OCI-LY1 (cell line): ENCODE measurements at regions not wholly inside any gene's neighbourhood (a gene's known extent, or its start where the extent isn't known, plus 50 kb on each side); places are given as distances from the start of the nearest gene placed in this dataset.

Source experiments
- H2AFZ ChIP-seq: fragments of 200-600 bp; sonication (generic), shearing (Covaris generic); 2 replicates; pipeline ENCODE4 v1.6.0; 2014; ENCODE audit warnings: antibody characterized with exemption, mild to moderate bottlenecking, low read length
- H3F3A ChIP-seq: fragments of 200-600 bp; sonication (generic), shearing (Covaris generic); 2 replicates; pipeline ENCODE4 v1.6.0; 2014; ENCODE audit warnings: mild to moderate bottlenecking, antibody characterized with exemption, low read length, moderate library complexity; ENCODE audit not compliant: insufficient read depth
- H3K27ac ChIP-seq: fragments of 200-600 bp; sonication (generic); 2 replicates; pipeline ENCODE4 v1.5.1; 2014; ENCODE audit warnings: low read length, mixed run types, mild to moderate bottlenecking, low read depth; ENCODE audit not compliant: poor library complexity, severe bottlenecking
- H3K27me3 ChIP-seq: fragments of 200-600 bp; sonication (generic); 2 replicates; pipeline ENCODE4 v1.6.0; 2014; ENCODE audit warnings: antibody characterized with exemption, mild to moderate bottlenecking, low read length, moderate library complexity; ENCODE audit not compliant: insufficient read depth
- H3K36me3 ChIP-seq: fragments of 200-600 bp; sonication (generic); 2 replicates; pipeline ENCODE4 v1.6.1; 2014; ENCODE audit warnings: mild to moderate bottlenecking, antibody characterized with exemption, low read length, moderate library complexity, mixed read lengths; ENCODE audit not compliant: insufficient read depth
- H3K4me1 ChIP-seq: fragments of 200-600 bp; sonication (generic); 2 replicates; pipeline ENCODE4 v1.5.1; 2014; ENCODE audit warnings: mild to moderate bottlenecking, low read length, moderate library complexity; ENCODE audit not compliant: insufficient read depth, severe bottlenecking
- H3K4me2 ChIP-seq: fragments of 200-600 bp; sonication (generic), shearing (Covaris generic); 2 replicates; pipeline ENCODE4 v1.6.1; 2014; ENCODE audit warnings: low read length
- H3K4me3 ChIP-seq: fragments of 200-600 bp; sonication (generic); 2 replicates; pipeline ENCODE4 v1.5.1; 2014; ENCODE audit warnings: low read length, low read depth, mild to moderate bottlenecking, mixed read lengths; ENCODE audit not compliant: poor library complexity, severe bottlenecking
- H3K79me2 ChIP-seq: fragments of 200-600 bp; shearing (Covaris generic); 2 replicates; pipeline ENCODE4 v1.6.1; 2016; ENCODE audit warnings: mixed run types, low read length, mixed read lengths; ENCODE audit not compliant: insufficient read depth
- H3K9ac ChIP-seq: fragments of 200-600 bp; sonication (generic), shearing (Covaris generic); 2 replicates; pipeline ENCODE4 v1.6.1; 2014; ENCODE audit warnings: mild to moderate bottlenecking, low read length, mixed read lengths
- H3K9me2 ChIP-seq: fragments of 200-600 bp; sonication (generic), shearing (Covaris generic); 2 replicates; pipeline ENCODE4 v1.6.1; 2014; ENCODE audit warnings: low read depth, mild to moderate bottlenecking, low read length, mixed read lengths
- H3K9me3 ChIP-seq: fragments of 200-600 bp; shearing (Covaris generic); 2 replicates; pipeline ENCODE4 v1.6.1; 2014; ENCODE audit warnings: low read length, mixed read lengths
- H4K20me1 ChIP-seq: fragments of 200-600 bp; sonication (generic), shearing (Covaris generic); 2 replicates; pipeline ENCODE4 v1.6.0; 2016; ENCODE audit warnings: mild to moderate bottlenecking, low read length; ENCODE audit not compliant: insufficient read depth
- CTCF ChIP-seq: fragments of 200-600 bp; sonication (generic), shearing (Covaris generic); IDR thresholded peaks from 2 replicates; pipeline ENCODE4 v1.5.1; 2017; ENCODE audit warnings: mild to moderate bottlenecking, antibody characterized with exemption, low read length, moderate library complexity, mixed read lengths
- EZH2 ChIP-seq: fragments of 200-600 bp; sonication (generic), shearing (Covaris generic); IDR thresholded peaks from 2 replicates; pipeline ENCODE4 v1.8.0; 2017; ENCODE audit warnings: borderline replicate concordance, mixed run types, mild to moderate bottlenecking, antibody characterized with exemption, low read length, moderate library complexity, mixed read lengths

GRCh38 chr2:15771124-15771523 is 169.2 kb upstream of the MYCN start:
- Histone ChIP-seq H4K20me1 (no peaks in the 10 kb centered on the region), H3F3A (no peaks in the 10 kb centered on the region), H3K4me1 (no peaks in the 10 kb centered on the region), H3K9me2 (no peaks in the 10 kb centered on the region), H3K4me3 (no peak overlapping the region), H3K36me3 (no peaks in the 10 kb centered on the region), H3K79me2 (no peaks in the 10 kb centered on the region), H3K9ac (no peak overlapping the region), H3K4me2 (no peak overlapping the region), H3K27me3 (no peaks in the 10 kb centered on the region), H2AFZ (no peak overlapping the region), H3K9me3 (no peaks in the 10 kb centered on the region), H3K27ac (no peak overlapping the region)
- TF ChIP-seq CTCF (no peak), EZH2 (no peak)

GRCh38 chr2:15772086-15772595 is 168.2 kb upstream of the MYCN start:
- no peaks in the 10 kb centered on the region for H3K4me1 ChIP-seq
- H3K9ac ChIP-seq: no peak overlapping the region
- H4K20me1 ChIP-seq: no peaks in the 10 kb centered on the region
- no peak for TF ChIP-seq EZH2
- no peak for TF ChIP-seq CTCF
- H3K27me3 ChIP-seq: no peaks in the 10 kb centered on the region
- no peaks in the 10 kb centered on the region for H3K9me3 ChIP-seq
- no peak overlapping the region for H2AFZ ChIP-seq
- no peak overlapping the region for H3K4me2 ChIP-seq
- no peaks in the 10 kb centered on the region for H3F3A ChIP-seq
- no peaks in the 10 kb centered on the region for H3K79me2 ChIP-seq
- H3K9me2 ChIP-seq: no peaks in the 10 kb centered on the region
- no peak overlapping the region for H3K4me3 ChIP-seq
- no peak overlapping the region for H3K27ac ChIP-seq
- no peaks in the 10 kb centered on the region for H3K36me3 ChIP-seq

- H3K4me1 ChIP-seq: no peaks in the 10 kb centered on the region
- no peaks in the 10 kb centered on the region for H3K9me2 ChIP-seq
- no peak overlapping the region for H2AFZ ChIP-seq
- H3K27me3 ChIP-seq: no peaks in the 10 kb centered on the region
- no peaks in the 10 kb centered on the region for H3K36me3 ChIP-seq
- H3K4me2 ChIP-seq: no peak overlapping the region
- TF ChIP-seq CTCF (no peak), EZH2 (no peak)
- H3K4me3 ChIP-seq: no peak overlapping the region
- no peaks in the 10 kb centered on the region for H4K20me1 ChIP-seq
- H3K9me3 ChIP-seq: no peaks in the 10 kb centered on the region
- H3F3A ChIP-seq: no peaks in the 10 kb centered on the region
- H3K9ac ChIP-seq: no peak overlapping the region
- no peaks in the 10 kb centered on the region for H3K79me2 ChIP-seq
- H3K27ac ChIP-seq: no peak overlapping the region
Observed at GRCh38 chr2:15772681-15773080, 167.7 kb upstream of the MYCN start.
